T-helper 2 cell treated with Interferon-gamma antibody and Interleukin-4, amounts not matched to agents 100 ng/mL and 5 ng/mL, for 36 hours (primary cell): ENCODE measurements at regions not wholly inside any gene's neighbourhood (a gene's known extent, or its start where the extent isn't known, plus 50 kb on each side); places are given as distances from the start of the nearest gene placed in this dataset.
"Not testable (repeated sequence)": the region's sequence is repeated elsewhere in the genome, so short reads cannot be mapped to it uniquely, and the experiment has no call there.

Experiments used
- intact Hi-C: fragments of 100-400 bp; cut with micrococcal nuclease; formaldehyde crosslinking; loops from one replicate; pipeline ENCODE4 v1.15.1; 2023

GRCh38 chr11:23554002-23554401 is 693.7 kb upstream of the CCDC179 start:
- intact Hi-C loops = no loop called here

DNA sequence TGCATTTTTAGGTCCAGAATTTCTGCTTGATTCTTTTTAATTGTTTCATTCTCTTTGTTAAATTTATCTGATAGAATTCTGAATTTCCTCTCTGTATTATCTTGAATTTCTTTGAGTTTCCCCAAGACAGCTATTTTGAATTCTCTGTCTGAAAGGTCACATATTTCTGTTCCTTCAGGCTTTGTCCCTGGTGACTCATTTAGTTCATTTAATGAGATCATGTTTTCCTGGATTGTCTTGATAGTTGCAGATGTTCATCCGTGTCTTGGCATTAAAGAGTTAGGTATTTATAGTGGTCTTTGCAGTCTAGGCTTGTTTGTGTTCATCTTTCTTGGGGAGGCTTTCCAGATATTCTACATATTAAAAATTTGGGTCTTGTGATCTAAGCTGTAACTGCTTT is 694.8 kb upstream of the CCDC179 start:
- intact Hi-C loops = no loop called here

DNA sequence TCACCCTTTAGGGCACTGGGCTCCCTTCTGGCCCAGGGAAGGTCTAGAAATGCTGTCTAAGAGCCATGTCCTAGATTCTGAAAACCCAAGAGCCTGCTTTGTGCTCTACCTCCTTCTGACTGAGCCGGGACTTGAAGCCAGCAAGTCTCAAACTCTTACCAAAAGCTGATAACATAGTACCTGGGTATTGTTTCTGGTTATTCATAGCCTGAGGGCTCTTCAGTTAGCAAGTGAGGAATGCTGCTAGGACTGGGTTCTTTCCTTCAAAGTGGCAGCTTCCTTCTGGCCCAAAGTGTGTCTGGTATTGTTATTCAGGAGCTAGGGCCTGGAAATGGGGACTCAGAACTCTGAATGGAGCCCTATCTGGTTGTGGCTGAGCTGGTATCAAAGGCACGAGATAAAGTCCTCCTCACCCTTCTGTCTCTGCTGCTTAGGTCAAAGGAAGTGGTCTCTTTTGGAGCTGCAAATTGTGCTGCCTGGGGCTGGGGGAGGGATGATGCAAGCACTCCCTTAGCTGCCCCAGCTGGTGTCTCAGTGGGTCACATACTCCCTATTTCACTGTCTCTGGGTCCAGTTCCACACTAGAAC is 696.0 kb upstream of the CCDC179 start:
- intact Hi-C loops = no loop called here

GRCh38 chr11:23563591-23563990 is 703.3 kb upstream of the CCDC179 start:
- intact Hi-C loops = no loop called here

DNA sequence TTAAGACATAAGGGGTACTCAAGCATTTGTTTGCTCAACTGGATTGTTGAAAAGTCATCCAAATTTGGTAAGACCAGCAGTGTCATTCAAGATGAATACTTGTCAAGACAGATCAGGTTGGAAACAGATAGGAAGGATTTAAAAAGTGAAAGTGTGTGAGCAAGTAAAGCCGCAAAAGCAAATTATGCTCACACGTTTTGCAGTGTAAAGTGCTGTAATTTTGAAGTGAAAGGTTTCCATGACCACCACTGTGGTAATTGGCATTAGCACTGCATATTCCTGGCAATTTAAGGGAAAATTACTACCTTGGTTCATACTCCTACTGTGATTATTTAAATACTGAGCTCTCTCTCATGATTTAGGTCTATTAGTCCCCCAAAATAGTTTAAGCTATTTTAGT is 704.1 kb upstream of the CCDC179 start:
- intact Hi-C loops = no loop called here

- intact Hi-C loops = no loop called here
Measured at GRCh38 chr11:23569134-23569533, 708.9 kb upstream of the CCDC179 start.

- intact Hi-C loops = no loop called here
Measured at GRCh38 chr11:23569547-23569946, 709.3 kb upstream of the CCDC179 start.

DNA sequence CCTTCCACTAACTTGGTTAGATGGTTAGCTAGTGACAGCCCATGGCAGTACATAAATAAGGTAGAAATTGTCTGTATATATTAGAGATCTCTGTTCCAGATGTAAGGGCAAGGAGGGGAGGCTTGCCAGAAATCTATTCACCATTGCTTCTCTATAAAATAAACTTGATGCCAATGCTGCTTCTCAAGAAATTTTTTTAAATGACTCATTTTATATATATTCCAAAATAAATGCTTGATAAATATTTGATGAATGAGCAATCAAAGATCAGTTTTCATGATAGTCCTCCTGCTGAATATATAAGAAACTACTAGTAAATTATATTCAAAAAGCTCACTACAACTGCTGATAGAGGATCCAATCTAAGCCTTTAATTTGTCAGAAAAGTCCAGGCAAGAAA is 710.6 kb upstream of the CCDC179 start:
- intact Hi-C loops = no loop called here

GRCh38 chr11:23573429-23573828 is 713.2 kb upstream of the CCDC179 start:
- intact Hi-C loops = no loop called here

- intact Hi-C loops = no loop called here
Measured at GRCh38 chr11:23574149-23574548, 713.9 kb upstream of the CCDC179 start.

DNA sequence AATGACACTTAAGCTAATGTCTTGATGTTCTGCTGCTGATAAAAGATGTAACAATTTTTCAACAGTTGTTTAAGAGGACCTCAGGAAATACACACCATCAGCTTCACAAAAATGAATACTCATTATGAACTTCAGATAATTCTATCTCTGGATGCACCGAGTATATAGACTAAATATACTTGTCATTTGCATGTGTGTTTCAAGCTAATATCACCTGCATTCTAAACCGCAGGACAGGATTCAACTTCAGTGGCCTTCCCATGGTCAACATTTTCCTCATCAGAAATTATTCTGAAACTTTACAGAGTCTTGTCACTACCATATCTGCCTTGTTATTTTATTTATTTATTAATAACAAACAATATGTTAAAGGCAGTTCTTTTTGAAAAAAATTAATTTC is 717.0 kb upstream of the CCDC179 start:
- intact Hi-C loops = no loop called here

DNA sequence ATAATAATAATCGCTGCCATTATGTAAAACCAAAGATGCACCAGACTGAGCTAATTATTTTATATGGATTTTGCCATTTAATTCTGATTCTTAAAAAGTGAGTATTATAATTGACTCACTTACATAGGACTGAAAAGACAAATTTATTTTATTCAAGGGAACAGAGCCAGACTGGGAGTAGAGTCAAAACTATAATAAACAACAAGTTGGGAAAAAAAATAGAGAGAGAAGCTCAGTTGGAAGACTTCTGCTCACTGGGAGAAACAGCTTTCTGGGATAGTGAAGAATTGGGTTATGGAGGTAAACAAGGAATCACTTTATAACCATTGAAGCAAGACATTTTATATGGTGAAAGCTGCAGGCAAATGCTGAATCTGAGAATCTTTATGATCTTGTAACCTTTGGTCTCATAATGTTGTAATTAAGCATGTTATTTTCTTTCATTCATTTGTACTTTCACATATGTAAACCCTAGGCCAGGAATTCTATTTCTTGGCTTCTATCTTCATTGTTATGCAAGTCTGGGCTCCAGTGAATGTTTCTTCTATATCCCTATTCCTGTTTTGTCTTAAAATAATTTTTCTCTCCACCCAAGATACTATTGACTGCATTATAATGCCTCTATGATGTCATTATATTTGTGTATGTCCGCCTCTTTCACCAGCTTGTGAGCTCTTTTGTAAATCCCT is 725.3 kb upstream of the CCDC179 start:
- intact Hi-C loops = no loop called here

GRCh38 chr11:23586173-23586572 is 725.9 kb upstream of the CCDC179 start:
- intact Hi-C loops = no loop called here

- intact Hi-C loops = loop anchor here (10.0 kb wide), 1 partner anchor 56 kb away; no protein-coding TSS in a partner anchor
Measured at GRCh38 chr11:23590596-23591308, 730.5 kb upstream of the CCDC179 start.

- intact Hi-C loops = loop anchor here (10.0 kb wide), 1 partner anchor 60 kb away; no protein-coding TSS in a partner anchor
Measured at GRCh38 chr11:23594755-23595154, 734.5 kb upstream of the CCDC179 start.

GRCh38 chr11:23604966-23605365 is 744.7 kb upstream of the CCDC179 start:
- intact Hi-C loops = no loop called here

DNA sequence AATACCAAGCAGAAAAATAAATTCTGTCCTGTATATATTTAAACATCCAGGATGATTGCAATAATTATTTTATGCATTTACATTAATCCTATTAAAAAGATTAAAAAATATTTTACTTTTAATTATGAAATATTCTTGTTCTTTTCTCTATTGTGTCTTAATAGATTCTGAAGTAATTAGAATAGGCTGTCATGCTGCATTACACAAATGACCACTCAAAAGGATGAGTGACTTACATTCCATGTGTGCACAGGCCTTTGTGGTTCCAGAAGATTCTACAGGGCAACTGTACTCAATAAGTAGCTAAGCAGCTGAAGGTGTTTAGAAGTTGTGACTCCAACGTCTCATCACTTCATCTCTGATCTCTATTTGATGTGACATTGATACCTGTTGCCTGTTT is 745.9 kb upstream of the CCDC179 start:
- intact Hi-C loops = no loop called here

DNA sequence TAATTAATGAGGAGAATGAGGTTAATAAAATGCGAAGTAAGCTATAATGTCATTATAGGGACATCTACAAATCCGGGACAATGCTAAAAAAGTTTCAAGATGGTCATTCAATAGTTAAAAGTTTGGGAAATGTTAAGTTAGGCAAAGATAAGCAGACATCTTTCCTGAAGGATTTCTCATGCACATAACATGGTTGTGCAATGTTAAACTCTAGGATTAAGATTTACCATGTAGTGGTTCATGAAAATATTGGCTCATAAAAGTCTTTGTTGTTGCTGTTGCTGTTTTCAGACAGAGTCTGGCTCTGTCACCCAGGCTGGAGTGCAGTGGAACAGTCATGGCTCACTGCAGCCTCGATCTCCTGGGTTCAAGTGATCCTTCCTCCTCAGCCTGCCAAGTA is 751.5 kb upstream of the CCDC179 start:
- intact Hi-C loops = no loop called here

DNA sequence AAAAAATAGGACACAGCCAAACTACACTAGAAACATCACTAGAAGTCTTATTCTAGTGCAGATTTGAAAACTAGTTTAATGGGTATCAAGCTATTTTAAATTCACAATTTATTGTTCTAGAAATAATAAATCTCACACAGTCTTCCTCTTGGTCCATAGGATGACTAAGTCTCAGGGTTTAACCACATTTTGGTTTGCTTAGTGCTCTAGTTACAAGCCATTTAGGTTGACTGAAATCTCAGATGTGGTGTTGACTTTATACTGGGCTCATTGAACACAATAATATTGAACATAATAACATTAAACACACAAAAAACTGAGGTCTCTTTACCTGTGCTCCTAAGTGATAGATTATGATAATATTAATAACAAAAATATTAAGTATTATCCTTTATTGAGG is 760.3 kb upstream of the CCDC179 start:
- intact Hi-C loops = no loop called here

- intact Hi-C loops = no loop called here
Measured at GRCh38 chr11:23632293-23632692, 772.0 kb upstream of the CCDC179 start.

- intact Hi-C loops = no loop called here
Measured at GRCh38 chr11:23644443-23644842, 784.2 kb upstream of the CCDC179 start.

- intact Hi-C loops = not testable (repeated sequence)
Measured at GRCh38 chr11:23652336-23652735, 792.1 kb upstream of the CCDC179 start.
